ENCODE measurements at regions not wholly inside any gene's neighbourhood (a gene's known extent, or its start where the extent isn't known, plus 50 kb on each side); places are given as distances from the start of the nearest gene placed in this dataset.

DNA sequence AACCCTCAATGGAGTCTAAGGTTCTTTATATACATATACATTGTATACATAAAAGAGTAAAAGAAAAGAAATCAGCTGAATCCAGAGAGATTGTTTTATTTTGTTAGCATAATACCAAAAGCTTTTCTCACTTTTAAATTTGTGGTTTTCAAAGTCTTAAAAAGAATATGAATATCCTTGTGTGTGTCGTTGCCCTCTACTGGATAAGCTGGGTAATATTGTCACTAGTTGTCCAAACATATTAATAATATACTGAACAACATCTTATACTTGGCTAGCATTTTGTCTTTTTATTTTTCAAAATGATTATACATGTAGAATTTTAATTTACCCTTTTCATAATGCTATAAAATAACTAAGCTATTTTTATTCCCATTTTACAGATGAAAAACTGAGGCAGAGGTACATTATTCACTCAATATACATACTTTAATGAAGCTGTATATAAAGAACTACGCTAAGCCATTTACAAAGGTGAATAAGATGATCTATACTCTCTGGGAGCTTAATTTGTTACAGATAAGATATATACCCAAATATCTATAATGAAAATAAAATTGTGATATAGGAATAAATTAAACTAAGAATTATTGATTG is 531.7 kb downstream of the TFAP2B start:
- Mint-ChIP-seq H3K27me3 (ENCODE audit: insufficient read depth) (no peaks in the 10 kb centered on the region), H3K4me3 (no peak overlapping the region), H3K9me3 (no peaks in the 10 kb centered on the region), H3K27ac (no peak overlapping the region), H3K4me1 (ENCODE audit: low read depth) (no peaks in the 10 kb centered on the region), H3K36me3 (ENCODE audit: low read depth) (no peaks in the 10 kb centered on the region)
- DNase-seq (ENCODE audit: low spot score) = no peak
- intact Hi-C loops (cut with micrococcal nuclease) = no loop called here

DNA sequence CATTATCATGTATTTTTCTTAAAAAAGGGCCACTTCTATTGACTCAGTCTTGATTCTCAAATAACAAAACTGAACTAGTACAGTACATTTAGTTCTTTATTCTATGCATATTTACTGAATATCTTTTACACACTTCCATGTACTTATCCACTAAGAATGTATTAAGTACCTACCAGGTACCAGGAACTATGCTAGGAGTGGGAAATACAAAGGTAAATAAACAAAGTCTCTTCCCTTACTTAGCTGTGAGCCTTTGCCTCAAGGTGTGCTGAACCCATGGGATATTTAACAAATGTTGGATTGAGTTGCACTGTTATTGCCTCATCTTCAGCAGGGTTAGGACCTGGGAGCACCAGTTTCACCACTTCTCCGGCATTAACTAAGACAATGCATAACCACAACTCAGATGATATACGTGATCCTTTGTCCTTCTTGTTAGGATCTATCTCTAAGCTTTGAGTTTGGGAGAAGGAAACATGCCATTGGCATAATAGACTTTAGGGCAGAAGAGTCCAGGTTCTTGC is 533.9 kb downstream of the TFAP2B start:
- no peaks in the 10 kb centered on the region for H3K9me3 Mint-ChIP-seq
- no peak overlapping the region for H3K27ac Mint-ChIP-seq
- no peak overlapping the region for H3K4me3 Mint-ChIP-seq
- intact Hi-C loops (cut with micrococcal nuclease) = no loop called here
- no peak for DNase-seq (ENCODE audit: low spot score)
- no peaks in the 10 kb centered on the region for H3K27me3 Mint-ChIP-seq (ENCODE audit: insufficient read depth)
- H3K4me1 Mint-ChIP-seq (ENCODE audit: low read depth) = no peaks in the 10 kb centered on the region
- H3K36me3 Mint-ChIP-seq (ENCODE audit: low read depth) = no peaks in the 10 kb centered on the region

DNA sequence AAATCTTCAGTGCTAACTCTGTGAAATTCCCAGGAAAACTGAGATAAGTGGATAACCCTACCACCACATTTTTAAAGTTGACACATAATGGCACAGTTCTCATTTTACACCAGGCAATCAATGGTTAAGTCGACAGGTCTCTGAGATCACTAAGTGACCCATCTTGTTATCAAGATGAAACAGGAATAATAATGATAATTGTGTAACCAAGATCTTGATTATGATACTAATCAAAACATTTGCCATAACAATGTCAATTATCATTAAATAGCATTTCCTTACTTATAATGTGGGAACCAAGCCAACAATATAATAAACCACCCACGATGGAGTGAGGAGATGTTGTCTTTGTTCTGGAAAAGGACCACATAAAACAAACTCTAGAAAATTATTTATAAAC is 541.6 kb downstream of the TFAP2B start:
- DNase-seq (ENCODE audit: low spot score) = no peak
- Mint-ChIP-seq H3K4me1 (ENCODE audit: low read depth) (no peaks in the 10 kb centered on the region), H3K27me3 (ENCODE audit: insufficient read depth) (no peaks in the 10 kb centered on the region), H3K4me3 (no peak overlapping the region), H3K27ac (no peak overlapping the region), H3K9me3 (no peaks in the 10 kb centered on the region), H3K36me3 (ENCODE audit: low read depth) (no peaks in the 10 kb centered on the region)
- intact Hi-C loops (cut with micrococcal nuclease) = no loop called here

DNA sequence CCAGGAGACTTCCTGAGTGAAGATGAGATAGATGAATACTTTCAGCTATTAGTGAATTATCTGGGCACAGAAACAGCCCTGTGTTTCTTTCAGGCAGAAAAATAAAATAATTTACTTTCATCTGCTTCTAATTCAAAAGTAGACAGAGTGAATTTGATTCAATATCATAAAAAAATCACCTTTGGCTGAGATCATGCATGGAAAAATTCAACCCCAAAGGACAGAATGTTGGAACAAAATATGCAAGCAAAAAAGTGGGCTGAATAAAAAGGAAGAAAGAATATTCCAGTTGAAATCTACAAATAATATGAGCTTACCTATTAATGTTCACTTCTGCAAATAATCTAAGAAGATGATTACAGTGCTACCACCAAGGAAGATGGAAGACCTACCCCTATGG is 546.9 kb downstream of the TFAP2B start:
- Mint-ChIP-seq H3K4me3 (no peak overlapping the region), H3K9me3 (no peaks in the 10 kb centered on the region), H3K27me3 (ENCODE audit: insufficient read depth) (no peaks in the 10 kb centered on the region), H3K4me1 (ENCODE audit: low read depth) (no peaks in the 10 kb centered on the region), H3K36me3 (ENCODE audit: low read depth) (no peaks in the 10 kb centered on the region), H3K27ac (no peak overlapping the region)
- no peak for DNase-seq (ENCODE audit: low spot score)
- intact Hi-C loops (cut with micrococcal nuclease) = no loop called here

DNA sequence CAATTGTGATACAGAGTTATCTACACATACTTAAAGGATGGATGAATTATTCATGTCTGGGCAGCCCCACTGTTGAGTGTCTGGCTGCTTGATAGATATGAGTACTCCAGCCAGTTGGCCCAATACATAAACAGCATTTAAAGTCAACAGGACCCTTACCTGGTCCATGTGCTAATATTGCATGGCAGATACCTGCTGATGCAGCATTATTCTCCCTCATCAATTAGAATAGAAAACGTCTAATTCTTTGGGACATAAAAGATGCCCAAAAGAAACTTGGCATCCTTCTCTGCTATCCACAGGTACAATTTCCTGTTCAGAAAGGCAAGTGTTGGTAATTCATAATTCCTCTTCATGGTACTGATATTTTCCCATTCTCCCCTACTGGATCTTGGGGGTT is 550.8 kb downstream of the TFAP2B start:
- Mint-ChIP-seq H3K4me3 (no peak overlapping the region), H3K4me1 (ENCODE audit: low read depth) (no peaks in the 10 kb centered on the region), H3K36me3 (ENCODE audit: low read depth) (no peaks in the 10 kb centered on the region), H3K9me3 (no peaks in the 10 kb centered on the region), H3K27me3 (ENCODE audit: insufficient read depth) (no peaks in the 10 kb centered on the region), H3K27ac (no peak overlapping the region)
- DNase-seq (ENCODE audit: low spot score) = no peak
- intact Hi-C loops (cut with micrococcal nuclease) = no loop called here

DNA sequence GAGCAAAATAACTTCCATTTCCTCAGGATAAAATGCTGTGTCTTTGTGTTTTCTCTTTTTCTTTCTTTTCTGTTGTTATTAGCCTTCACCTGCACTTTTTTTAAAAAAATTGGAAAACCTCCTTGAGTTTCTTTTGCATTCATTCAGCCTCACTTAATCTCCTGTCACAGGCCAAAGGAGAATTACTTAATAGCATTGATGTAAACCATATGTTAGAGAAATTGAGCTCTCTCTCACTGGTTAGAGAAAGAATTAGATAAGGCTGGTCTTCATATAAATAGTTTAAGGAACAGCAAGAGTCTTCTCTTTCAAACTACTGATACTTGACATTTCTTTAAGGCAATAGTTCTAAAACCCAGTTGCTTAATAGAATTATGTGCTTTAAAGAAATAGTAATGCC is 564.2 kb downstream of the TFAP2B start:
- no peaks in the 10 kb centered on the region for H3K27me3 Mint-ChIP-seq (ENCODE audit: insufficient read depth)
- H3K27ac Mint-ChIP-seq = no peak overlapping the region
- no peaks in the 10 kb centered on the region for H3K9me3 Mint-ChIP-seq

DNA sequence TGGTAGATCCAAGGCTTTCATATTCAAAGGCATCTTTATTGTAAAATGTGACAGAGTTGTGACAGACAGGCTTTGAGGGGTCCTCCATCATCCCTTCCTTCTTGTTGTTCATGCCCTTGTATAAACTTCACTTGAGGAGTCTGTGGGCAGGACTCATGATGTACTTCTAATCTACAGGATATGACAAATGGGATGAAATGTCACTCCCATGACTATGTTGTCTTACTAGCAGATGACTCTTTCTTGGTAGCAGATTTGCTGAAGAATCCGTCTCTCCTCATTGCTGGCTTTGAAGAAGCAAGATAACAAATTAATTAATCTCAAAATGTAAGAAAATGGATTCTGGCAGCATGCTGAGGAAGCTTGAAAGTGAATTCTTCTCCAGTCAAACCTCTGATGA is 566.1 kb downstream of the TFAP2B start:
- Mint-ChIP-seq H3K9me3 (no peaks in the 10 kb centered on the region), H3K36me3 (ENCODE audit: low read depth) (no peaks in the 10 kb centered on the region), H3K4me3 (no peak overlapping the region), H3K4me1 (ENCODE audit: low read depth) (no peaks in the 10 kb centered on the region), H3K27me3 (ENCODE audit: insufficient read depth) (no peaks in the 10 kb centered on the region), H3K27ac (no peak overlapping the region)
- DNase-seq (ENCODE audit: low spot score) = no peak
- intact Hi-C loops (cut with micrococcal nuclease) = no loop called here

More for the DNA sequence above, 564.2 kb downstream of the TFAP2B start:
- intact Hi-C loops (cut with micrococcal nuclease) = no loop called here
- Mint-ChIP-seq H3K4me3 (no peak overlapping the region), H3K4me1 (ENCODE audit: low read depth) (no peaks in the 10 kb centered on the region), H3K36me3 (ENCODE audit: low read depth) (no peaks in the 10 kb centered on the region)
- no peak for DNase-seq (ENCODE audit: low spot score)

DNA sequence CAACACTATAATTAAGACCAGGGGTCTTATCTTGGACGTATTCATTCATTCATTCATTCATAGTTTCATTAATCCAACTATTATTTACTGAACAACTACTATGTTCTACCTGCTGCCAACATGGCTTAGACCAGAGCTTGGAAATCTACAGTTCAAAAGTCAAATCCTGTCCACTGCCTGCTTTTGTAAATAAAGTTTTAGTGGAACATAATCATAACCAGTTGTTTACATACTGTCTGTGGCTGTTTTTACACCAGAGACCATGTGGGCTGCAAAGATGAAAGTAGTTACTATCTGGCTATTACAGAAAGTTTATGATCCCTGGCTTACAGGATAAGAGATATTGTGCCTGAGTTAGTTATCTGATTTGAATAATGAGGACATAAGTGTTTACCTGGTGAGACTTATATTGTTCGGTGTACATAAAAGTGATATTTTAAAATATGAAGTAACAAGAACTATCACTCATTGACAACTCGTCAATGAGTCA is 567.7 kb downstream of the TFAP2B start:
- intact Hi-C loops (cut with micrococcal nuclease) = no loop called here
- no peak for DNase-seq (ENCODE audit: low spot score)
- no peaks in the 10 kb centered on the region for H3K36me3 Mint-ChIP-seq (ENCODE audit: low read depth)
- no peaks in the 10 kb centered on the region for H3K9me3 Mint-ChIP-seq
- H3K4me3 Mint-ChIP-seq = no peak overlapping the region
- no peaks in the 10 kb centered on the region for H3K4me1 Mint-ChIP-seq (ENCODE audit: low read depth)
- H3K27me3 Mint-ChIP-seq (ENCODE audit: insufficient read depth) = no peaks in the 10 kb centered on the region
- no peak overlapping the region for H3K27ac Mint-ChIP-seq

DNA sequence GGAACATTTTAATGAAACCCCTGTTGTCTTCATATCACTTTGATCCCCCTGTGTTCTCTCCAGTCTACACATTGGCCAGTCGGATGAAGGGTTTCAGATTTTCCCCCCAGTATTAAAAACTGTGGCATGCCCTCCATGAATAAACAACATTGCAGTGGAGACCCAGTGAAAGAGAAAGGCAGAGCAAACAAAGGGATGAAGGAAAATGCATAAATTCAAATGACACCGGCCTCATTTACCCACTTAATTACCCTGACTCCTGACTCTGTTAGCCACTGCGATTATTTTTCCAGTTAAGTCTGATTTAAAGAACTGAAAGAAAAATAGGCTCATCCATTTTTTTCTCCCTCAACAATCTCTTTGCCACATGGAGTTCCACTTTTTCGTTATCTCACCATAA is 569.2 kb downstream of the TFAP2B start:
- no peaks in the 10 kb centered on the region for H3K9me3 Mint-ChIP-seq
- H3K4me3 Mint-ChIP-seq = no peak overlapping the region
- intact Hi-C loops (cut with micrococcal nuclease) = no loop called here
- no peaks in the 10 kb centered on the region for H3K36me3 Mint-ChIP-seq (ENCODE audit: low read depth)
- H3K4me1 Mint-ChIP-seq (ENCODE audit: low read depth) = no peaks in the 10 kb centered on the region
- no peaks in the 10 kb centered on the region for H3K27me3 Mint-ChIP-seq (ENCODE audit: insufficient read depth)
- no peak overlapping the region for H3K27ac Mint-ChIP-seq
- DNase-seq (ENCODE audit: low spot score) = no peak

DNA sequence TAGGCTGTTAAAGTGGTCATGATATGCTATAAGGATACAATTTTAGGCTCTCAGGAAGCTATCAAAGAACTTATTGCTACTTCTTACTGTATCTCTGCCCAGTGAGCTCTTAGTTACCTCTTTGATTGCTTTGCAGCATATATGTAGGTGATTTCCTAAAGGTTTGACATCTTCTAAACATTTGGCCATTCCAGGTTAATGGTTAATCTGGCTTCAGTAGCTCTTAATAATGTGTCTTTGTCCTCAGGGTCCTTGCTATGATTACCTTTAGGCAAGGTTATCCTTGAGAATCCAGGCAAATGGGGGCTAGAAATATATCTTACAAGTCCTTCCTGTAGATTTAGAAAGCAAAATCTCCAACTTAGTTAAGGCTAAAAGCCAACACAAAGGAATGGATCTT is 575.4 kb downstream of the TFAP2B start:
- intact Hi-C loops (cut with micrococcal nuclease) = no loop called here
- no peak overlapping the region for H3K27ac Mint-ChIP-seq
- no peaks in the 10 kb centered on the region for H3K4me1 Mint-ChIP-seq (ENCODE audit: low read depth)
- no peaks in the 10 kb centered on the region for H3K9me3 Mint-ChIP-seq
- H3K36me3 Mint-ChIP-seq (ENCODE audit: low read depth) = no peaks in the 10 kb centered on the region
- H3K4me3 Mint-ChIP-seq = no peak overlapping the region
- no peak for DNase-seq (ENCODE audit: low spot score)
- no peaks in the 10 kb centered on the region for H3K27me3 Mint-ChIP-seq (ENCODE audit: insufficient read depth)

DNA sequence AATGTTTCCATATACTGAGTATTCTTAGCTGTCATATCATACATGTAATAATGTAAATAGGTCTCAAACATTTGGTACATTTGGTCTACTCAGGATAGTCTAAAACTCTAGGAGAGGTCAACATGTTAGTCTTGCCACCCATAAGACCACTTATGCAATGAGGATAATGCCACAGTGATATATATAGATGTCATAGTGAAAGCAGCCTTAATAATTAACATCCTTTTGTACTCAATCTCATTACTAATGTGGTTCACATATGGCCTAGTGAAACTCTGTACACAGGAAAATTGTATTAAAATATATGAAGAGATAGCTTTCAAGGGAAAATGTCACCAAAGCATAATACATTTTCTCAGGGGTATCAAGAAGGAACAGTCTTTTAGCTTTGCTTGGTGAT is 577.9 kb downstream of the TFAP2B start:
- no peaks in the 10 kb centered on the region for H3K4me1 Mint-ChIP-seq (ENCODE audit: low read depth)

DNA sequence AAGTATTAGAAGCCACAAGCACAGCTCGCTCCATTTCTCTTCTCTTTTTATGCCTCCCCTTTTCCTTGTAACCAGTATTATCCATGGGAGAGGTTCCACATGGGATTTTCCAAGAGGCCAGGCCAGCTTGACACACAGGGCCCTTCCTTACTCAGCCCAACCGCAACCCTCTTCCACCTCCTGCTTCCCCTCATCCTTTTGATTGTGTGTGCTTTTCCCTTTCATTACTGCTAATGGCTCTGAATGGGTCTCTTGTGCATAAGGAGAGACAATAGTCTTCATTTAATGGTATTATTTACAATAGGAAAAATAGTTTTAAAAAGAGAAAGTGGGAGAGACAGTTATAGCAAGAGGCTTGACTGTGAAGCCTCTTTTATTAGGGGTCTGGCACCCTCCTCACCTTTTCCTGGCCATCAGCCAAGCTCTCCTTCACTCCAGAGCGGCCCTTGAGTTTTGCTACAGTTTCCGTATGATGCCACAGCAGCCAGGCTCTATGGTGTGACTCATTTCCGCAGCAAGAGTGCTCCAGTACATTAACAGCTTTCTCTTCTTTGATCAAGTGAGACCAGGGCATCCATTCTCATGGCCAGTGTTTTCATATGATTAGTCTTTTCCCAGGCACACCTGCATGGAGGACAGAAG is 579.5 kb downstream of the TFAP2B start:
- intact Hi-C loops (cut with micrococcal nuclease) = no loop called here
- Mint-ChIP-seq H3K27ac (no peak overlapping the region), H3K4me3 (no peak overlapping the region), H3K4me1 (ENCODE audit: low read depth) (no peaks in the 10 kb centered on the region), H3K9me3 (no peaks in the 10 kb centered on the region), H3K36me3 (ENCODE audit: low read depth) (no peaks in the 10 kb centered on the region), H3K27me3 (ENCODE audit: insufficient read depth) (no peaks in the 10 kb centered on the region)
- no peak for DNase-seq (ENCODE audit: low spot score)

More for the DNA sequence above, 577.9 kb downstream of the TFAP2B start:
- no peak overlapping the region for H3K27ac Mint-ChIP-seq
- no peaks in the 10 kb centered on the region for H3K27me3 Mint-ChIP-seq (ENCODE audit: insufficient read depth)
- no peak overlapping the region for H3K4me3 Mint-ChIP-seq
- DNase-seq (ENCODE audit: low spot score) = no peak
- H3K36me3 Mint-ChIP-seq (ENCODE audit: low read depth) = no peaks in the 10 kb centered on the region
- intact Hi-C loops (cut with micrococcal nuclease) = no loop called here
- no peaks in the 10 kb centered on the region for H3K9me3 Mint-ChIP-seq

DNA sequence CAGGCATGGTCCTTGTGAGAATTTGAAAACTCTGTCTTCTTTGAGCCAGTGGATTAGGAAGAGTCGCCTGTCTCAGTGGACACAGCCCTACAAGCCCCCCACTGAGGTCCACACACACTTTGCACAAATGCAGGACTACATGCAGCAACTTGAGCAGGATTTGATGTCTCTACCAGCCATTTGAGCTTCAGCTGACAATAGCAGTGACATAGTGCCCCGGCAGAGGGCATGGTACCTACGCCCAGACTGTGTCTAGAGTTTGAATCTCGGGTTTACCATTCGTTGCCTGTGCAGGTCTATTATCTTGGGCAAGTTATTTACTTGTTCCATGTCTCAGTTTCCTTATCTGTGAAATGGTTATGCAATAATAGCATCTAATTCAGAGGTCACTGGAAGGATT is 580.1 kb downstream of the TFAP2B start:
- no peak for DNase-seq (ENCODE audit: low spot score)
- H3K9me3 Mint-ChIP-seq = no peaks in the 10 kb centered on the region
- no peaks in the 10 kb centered on the region for H3K36me3 Mint-ChIP-seq (ENCODE audit: low read depth)
- no peak overlapping the region for H3K27ac Mint-ChIP-seq
- intact Hi-C loops (cut with micrococcal nuclease) = no loop called here
- no peaks in the 10 kb centered on the region for H3K4me1 Mint-ChIP-seq (ENCODE audit: low read depth)
- H3K4me3 Mint-ChIP-seq = no peak overlapping the region
- H3K27me3 Mint-ChIP-seq (ENCODE audit: insufficient read depth) = no peaks in the 10 kb centered on the region

Measured in activated T-helper 1 cell treated with anti-CD3 and anti-CD28 coated beads, Interleukin-12 subunit alpha, Interleukin-12 subunit beta, Interleukin-2, Interleukin-4 antibody, amounts not matched to agents 30 ng/mL and 10 ng/mL and 1 ng/mL, durations not matched to agents 14 hours and 24 hours and 36 hours (primary cell).